ENCODE measurements at regions not wholly inside any gene's neighbourhood (a gene's known extent, or its start where the extent isn't known, plus 50 kb on each side); places are given as distances from the start of the nearest gene placed in this dataset.
"Not testable (repeated sequence)": the region's sequence is repeated elsewhere in the genome, so short reads cannot be mapped to it uniquely, and the experiment has no call there.

GRCh38 chr6:99822741-99823512 lies 171.1 kb downstream of the MCHR2 start:
- 29% methylated on average over 5 of the region's 5 CpGs for WGBS (ENCODE audit: insufficient coverage, low coverage, low lambda C conversion rate, missing lambda C conversion rate)
- no peak overlapping the region for H3K4me3 ChIP-seq
- H3K36me3 ChIP-seq, result no peaks in the 10 kb centered on the region
- H3K4me1 ChIP-seq, result no peaks in the 10 kb centered on the region
- TF ChIP-seq CTCF (IDR thresholded peaks at IDR 0.05), result peak in 3 of 4 donors; percentile 22 to 45 (median 29)
- no peak for TF ChIP-seq POLR2A (IDR thresholded peaks at IDR 0.05)
- H3K9me3 ChIP-seq, result no peaks in the 10 kb centered on the region
- intact Hi-C loops (cut with DNase I), result no loop called here
- ATAC-seq (peak; percentile 56 to 70 (median 62)), DNase-seq (no peak)
- no peaks in the 10 kb centered on the region for H3K27me3 ChIP-seq
- no peak overlapping the region for H3K27ac ChIP-seq

GRCh38 chr6:99823513-99824235 lies 170.3 kb downstream of the MCHR2 start:
- DNase-seq; H3K36me3 ChIP-seq; H3K27me3 ChIP-seq; H3K27ac ChIP-seq; ATAC-seq; H3K4me1 ChIP-seq; intact Hi-C loops (cut with DNase I); H3K4me3 ChIP-seq; H3K9me3 ChIP-seq: not testable (repeated sequence)
- WGBS (ENCODE audit: insufficient coverage, low coverage, low lambda C conversion rate, missing lambda C conversion rate), result 28% methylated on average over 7 of the region's 34 CpGs

GRCh38 chr6:99833034-99833433 lies 161.0 kb downstream of the MCHR2 start:
- no peaks in the 10 kb centered on the region for H3K36me3 ChIP-seq
- no peak for ATAC-seq
- no peaks in the 10 kb centered on the region for H3K9me3 ChIP-seq
- H3K4me1 ChIP-seq, result no peaks in the 10 kb centered on the region
- no peak overlapping the region for H3K27ac ChIP-seq
- TF ChIP-seq CTCF (IDR thresholded peaks at IDR 0.05), result no peak
- TF ChIP-seq POLR2A (IDR thresholded peaks at IDR 0.05), result no peak
- H3K4me3 ChIP-seq, result no peak overlapping the region
- no peaks in the 10 kb centered on the region for H3K27me3 ChIP-seq
- intact Hi-C loops (cut with DNase I), result no loop called here
- WGBS (ENCODE audit: insufficient coverage, low coverage, low lambda C conversion rate, missing lambda C conversion rate), result 69% methylated on average over 2 of the region's 3 CpGs
- DNase-seq, result no peak

- 45% methylated on average over 3 of the region's 3 CpGs for WGBS (ENCODE audit: insufficient coverage, low coverage, low lambda C conversion rate, missing lambda C conversion rate)
Observed at GRCh38 chr6:99836471-99836870, 157.6 kb downstream of the MCHR2 start.

More at GRCh38 chr6:99836471-99836870, 157.6 kb downstream of the MCHR2 start:
- Histone ChIP-seq H3K4me1 (no peaks in the 10 kb centered on the region), H3K36me3 (no peaks in the 10 kb centered on the region), H3K27me3 (no peaks in the 10 kb centered on the region), H3K27ac (no peak overlapping the region), H3K4me3 (no peak overlapping the region), H3K9me3 (no peaks in the 10 kb centered on the region)
- intact Hi-C loops (cut with DNase I), result no loop called here
- TF ChIP-seq POLR2A (IDR thresholded peaks at IDR 0.05) (no peak), CTCF (IDR thresholded peaks at IDR 0.05) (no peak)
- DNase-seq, result no peak
- no peak for ATAC-seq

All from right lobe of liver (tissue), 6 donors.